HG02885 (cell line): ENCODE measurements at regions not wholly inside any gene's neighbourhood (a gene's known extent, or its start where the extent isn't known, plus 50 kb on each side); places are given as distances from the start of the nearest gene placed in this dataset.

ENCODE experiments used
- ATAC-seq: cut with Tn5 transposase; IDR thresholded peaks from one replicate; pipeline ENCODE4 v1.9.1; 2021; ENCODE audit warnings: mild to moderate bottlenecking; ENCODE audit not compliant: unreplicated experiment, poor library complexity

DNA sequence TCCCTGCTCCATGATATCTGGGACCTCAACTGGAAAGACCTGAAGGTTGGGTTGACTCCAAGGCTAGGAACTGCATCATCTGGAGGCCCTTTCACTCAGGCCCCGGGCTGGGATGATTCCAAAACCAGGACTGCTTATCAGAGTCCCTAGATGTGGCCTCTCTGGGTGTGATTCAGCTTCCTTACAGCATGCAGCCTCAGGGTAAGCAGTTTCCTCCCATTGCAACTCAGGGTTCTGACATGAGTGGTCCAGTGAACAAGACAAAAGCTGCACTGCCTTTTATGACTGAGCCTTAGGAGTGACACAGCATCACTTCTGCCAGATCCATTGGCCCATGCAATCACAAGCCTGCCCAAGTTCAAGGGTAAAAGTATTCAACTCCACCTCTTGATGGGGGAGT, 502.8 kb downstream of the COG6 start:
- no peak for ATAC-seq

DNA sequence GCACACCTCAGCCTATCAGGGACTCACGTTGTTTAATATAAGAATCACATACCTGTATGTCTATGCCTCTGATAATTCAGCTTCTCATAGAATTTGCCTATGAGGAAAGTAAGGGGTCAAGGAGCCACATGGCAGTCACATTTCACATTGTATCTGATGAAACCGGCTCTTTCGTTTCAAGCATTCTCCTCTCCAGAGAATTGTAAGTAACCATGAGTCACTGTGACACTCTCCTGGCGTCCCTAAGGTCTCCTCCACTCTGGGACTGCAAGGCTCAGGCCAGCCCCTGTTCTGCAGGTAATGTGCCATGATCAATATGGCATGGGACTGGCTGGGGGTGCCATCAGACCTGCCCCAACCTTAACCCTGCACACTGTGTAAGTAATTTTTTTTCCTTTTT, 503.3 kb downstream of the COG6 start:
- ATAC-seq: no peak

DNA sequence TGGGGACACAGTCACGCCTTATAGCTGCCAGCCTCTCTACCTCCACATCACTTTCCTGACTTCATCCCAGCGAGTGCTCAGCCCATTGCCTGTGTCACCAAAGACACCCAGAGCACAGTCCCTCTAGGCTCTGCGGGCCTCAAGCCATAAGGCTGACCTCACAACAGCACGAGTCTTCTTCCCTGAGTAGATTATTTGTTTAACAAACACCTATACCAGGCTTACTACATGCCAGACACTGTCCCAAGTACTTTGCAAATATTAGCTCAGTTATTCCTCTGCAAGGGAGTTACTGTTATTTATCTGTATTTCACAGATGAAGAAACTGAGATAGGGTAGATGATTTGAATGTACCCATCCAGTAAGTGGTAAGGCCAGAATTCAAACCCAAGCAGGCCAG, 504.3 kb downstream of the COG6 start:
- no peak for ATAC-seq

DNA sequence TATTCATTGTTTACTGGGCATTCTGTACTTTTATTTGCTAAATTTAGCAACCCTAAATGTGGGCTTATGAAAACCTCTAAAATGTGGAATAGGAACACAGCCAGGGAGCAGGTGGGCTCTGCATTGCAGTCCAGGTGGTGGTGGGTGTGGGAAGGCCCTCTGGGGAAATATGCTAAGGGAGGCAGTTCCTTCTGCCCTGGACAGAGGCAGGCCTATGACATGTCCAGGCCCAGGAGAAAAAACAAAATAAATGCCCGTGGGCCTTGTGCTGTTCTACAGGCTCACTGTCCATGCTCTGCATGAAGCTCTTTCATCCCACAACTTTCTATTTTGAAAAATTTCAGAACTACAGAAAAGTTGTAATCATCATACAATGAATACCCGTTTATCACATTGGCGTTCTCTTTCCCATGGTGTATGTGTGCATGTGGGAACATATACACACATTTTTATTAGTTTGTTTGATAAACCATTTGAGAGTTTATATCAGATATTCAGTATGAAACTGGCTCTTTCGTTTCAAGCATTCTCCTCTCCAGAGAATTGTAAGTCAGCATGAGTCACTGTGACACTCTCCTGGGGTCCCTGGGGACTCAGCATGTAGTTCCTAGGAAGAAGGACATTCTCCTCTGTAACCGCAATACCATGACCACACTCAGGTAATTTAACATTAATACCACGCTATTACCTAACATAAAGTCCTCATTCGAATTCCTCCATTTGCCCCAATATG, 505.3 kb downstream of the COG6 start:
- ATAC-seq: no peak

DNA sequence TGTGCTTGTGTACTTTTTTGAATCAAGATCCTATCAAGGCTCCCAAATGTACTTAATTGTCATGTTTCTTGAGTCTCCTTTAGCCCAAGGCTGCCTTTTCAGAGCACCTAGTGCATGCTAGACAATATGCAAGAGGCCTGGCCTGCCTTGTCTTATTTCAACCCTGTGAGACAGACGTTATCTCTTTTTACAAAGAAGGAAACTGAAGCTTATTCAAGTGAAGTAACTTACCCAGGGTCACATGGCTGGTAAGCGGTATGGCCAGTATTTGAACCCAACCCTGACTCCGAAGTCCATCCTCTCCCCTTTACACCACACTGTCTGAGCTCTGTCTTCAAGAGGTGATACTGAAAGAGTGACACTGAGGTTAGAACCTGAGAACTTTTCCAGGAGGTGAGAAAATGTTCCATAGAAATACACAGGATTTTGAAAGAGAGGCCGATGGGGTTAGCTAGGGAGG, 505.1 kb downstream of the FOXO1 start:
- no peak for ATAC-seq

DNA sequence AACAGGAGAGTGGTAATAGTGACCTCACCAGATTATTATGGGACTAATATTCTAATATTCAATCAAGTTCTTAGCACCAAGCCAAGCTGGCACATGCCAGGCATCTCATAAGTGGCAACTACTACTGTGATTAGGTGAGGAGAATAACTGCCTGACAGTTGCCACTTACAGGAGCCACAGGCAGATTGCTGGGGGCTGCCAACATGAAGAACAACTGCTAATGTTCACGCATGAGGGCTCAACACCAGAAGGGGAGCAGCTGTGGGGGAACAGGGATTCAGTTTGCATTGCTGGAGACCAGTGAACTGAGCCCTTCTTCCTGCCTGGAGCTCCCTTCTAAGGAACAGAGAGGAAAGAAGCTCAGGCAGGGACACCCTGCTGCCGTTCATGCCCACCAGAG, 504.5 kb downstream of the FOXO1 start:
- no peak for ATAC-seq

DNA sequence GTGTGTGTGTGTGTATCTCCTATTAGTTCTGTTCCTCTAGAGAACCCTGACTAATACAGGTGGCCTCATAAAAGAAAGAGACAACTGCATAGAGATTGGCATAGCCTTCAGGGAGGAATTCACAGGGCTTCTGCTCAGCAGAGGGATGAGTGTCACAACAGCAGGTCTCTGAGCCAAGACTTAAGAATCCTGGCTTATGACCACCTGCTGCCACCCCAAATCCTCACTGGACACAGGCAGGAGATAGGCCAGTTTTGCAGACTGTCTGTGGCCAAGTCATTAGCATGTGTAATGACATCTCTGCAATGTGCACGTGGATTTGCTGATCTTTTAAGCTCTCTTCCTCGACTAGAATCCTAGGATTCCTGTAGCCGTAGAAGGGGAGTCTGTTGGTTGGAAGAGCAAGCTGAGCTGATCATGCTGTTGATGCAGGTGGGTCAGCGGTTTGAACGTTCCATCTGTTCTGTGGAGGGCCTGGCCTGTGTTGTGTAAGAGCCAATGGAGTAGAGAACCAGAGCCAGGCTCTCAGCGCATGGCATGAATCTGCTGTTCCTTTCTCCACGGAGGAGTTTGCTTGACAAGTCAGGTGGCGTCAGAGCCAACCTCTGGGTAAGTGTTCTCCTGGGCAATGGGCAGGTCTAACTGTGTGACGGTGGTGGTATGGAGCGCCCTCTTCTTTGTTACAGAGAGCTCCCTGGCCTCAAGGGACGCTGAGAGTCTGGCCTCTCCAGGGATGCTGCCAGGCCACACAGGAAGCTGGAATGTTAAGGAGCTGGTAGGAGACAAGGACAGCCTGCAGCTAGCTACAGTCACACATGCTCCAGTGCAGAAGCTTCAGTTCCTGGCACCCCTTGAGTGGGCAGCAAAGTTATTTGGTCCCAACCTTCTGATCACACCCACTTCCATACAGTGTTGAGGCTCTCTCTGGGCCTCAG, 503.1 kb downstream of the FOXO1 start:
- ATAC-seq: no peak

DNA sequence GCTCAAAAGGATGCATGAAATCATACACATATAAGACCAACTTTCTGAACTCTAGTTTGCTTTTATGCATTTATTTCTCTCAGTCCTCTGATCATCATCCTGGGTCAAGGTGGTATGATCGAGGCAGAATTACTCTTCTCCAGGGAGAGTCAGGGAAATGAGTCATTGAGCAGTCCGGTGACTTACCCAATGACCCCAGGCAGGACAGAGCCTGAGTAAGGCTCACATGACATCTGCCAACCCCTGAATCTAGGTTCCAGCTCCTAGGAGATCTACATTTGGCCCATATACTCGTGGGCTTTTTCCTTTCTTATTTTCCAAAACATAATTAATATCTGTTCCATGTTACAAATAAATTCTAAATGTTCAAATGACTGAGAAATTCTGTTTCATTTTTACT, 502.3 kb downstream of the FOXO1 start:
- ATAC-seq: no peak

DNA sequence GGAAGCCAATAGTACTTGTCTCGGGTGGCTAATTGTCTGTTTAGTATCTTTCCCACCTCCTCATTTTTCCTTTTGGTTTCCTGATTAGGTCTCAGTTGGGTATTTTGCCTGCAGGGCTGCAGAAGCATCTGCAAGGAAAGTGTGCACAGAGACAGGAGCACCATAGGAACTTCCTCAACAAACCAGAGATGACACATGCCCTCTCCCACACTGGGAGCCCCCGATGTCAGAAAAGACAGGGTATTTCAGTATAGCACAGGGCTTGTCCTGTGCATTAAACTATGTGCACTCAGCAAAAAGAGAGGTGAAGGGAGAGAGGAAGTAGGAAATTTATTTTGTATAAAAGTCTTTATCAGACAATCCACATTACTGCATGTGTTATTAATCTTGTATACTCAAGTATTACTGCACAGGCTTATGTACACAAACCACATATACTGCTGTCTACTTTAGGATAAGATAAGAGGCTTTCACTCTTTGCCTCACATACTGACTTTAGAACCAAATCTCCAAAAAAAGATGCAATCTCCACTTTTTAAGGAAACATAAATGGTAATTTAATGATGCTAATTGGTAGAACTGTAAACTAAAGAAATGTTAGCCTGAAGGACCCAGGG, 501.0 kb downstream of the FOXO1 start:
- ATAC-seq: no peak

DNA sequence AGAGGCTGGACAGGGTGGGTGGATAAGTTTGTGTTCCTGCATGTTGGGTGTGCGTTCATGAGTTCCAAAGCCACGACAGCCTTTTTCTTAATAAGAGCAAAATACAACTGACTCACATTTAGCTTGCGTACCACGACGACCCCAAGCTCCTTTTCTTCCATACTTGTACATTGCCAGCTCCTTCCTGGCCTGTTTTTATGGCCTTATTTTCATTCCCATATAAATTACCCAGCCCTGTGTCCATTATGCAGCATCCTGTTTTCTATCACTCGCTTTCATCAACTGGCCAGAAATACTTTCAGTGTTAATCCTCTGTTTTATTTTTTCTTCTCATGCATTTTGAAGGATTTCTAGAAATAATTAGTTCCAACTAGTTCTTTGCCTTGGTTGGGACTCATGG, 499.1 kb downstream of the FOXO1 start:
- ATAC-seq: no peak

DNA sequence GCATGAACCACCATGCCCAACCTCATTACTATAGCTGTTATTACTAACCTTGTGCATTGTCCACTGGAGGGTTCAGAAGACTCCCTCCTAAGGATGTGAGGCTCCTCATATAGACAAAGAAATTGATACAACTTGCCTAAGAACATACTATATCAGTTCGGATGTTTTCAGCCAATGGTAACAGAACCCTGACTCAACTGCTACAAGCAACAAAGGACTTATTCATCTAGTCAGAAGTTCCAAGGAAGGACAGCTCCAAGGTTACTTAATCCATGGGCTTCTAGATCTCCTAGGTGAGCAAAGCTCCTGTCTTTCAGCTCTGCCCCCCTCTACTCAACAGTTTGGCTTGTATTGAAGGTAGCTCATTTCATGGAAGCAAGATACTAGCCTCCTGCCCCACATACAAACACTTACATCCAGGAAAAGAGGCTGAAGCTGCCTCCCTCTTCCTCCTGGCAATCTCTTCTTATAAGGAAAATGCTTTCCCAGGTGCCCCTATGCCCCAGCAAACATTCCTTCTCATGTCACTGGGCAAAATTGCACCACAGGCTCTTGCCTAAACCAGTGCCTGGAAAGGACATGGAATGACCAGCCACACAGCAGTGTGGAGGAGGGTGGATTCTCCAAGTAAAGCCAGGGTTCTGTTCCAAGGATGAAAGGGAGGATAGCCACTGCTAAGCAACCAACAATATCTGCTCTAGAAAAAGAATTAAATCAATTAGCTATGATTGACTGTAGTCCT, 497.8 kb downstream of the FOXO1 start:
- ATAC-seq: no peak

DNA sequence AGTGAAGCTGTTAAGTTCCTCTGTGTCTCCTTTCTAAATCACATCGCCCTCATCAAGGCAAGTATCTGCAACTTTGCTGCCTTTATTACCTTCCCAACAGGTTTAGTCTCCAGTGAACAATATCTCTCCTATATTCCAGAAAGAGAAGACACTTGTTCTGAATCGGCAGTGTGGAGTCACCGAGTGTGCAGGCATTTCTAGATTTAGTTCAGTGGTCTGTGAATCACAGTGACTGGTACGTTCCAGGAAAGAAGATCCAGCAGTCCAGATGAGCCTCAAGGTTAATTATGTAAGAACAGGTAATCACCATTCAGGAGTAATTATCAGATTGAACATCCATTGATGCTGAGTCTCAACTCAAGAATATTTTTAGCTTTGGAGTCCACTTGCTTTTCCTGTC, 497.0 kb downstream of the FOXO1 start:
- ATAC-seq: no peak

DNA sequence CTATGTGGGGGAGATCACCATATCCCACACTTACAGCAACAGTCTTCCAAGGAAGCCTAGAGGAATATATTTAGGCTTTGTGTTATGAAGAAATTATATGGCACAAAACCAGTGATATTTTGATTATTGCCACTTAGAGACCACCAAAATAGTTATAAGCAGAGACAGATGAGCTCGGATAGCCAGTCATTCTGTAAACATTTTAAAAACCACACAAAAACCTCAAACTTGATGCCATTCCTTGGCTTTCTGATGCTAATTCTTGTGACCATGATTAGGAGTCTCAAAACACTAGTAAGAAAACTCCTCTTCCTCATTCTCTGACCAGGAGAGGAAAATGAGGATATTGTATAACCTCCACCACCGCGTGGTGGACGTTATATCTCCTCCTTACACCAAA, 496.4 kb downstream of the FOXO1 start:
- no peak for ATAC-seq

DNA sequence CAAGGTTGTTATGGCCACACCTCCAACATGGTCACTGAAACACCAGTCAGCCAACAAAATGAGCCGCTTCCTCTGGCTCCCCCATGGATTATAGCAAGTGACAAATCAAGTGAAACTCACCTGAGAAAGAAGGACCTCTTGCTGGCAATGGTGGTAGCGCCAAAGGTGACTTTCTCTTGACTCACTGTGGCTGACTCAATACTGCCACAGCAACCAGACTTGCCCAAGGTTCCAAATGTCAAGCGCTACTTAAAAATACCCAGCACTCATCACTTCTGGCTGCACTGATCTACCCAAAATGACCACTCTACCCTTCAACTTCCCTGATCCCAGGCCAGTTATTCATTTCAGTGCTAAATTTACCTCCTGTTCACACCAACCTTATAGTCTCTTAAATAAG, 495.5 kb downstream of the FOXO1 start:
- ATAC-seq: no peak

DNA sequence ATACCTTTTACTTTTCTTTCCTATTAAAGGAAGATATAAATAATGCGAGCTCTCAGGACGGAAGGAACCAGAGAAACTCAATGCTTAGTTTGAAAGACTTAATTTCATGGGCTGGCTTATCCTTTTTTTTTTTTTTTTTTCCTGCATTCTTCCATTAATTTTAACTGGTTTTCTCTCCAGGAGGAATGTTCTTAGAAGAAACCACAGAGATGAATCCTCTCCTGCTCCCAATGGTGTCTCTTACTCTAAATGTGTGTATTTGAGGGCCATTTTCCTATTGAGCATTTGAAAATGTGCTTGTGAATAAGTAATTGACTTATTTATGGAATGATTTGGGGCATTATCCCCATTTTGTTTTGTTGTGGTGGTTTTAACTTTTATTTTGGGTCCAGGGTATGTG, 494.9 kb downstream of the FOXO1 start:
- ATAC-seq: no peak

DNA sequence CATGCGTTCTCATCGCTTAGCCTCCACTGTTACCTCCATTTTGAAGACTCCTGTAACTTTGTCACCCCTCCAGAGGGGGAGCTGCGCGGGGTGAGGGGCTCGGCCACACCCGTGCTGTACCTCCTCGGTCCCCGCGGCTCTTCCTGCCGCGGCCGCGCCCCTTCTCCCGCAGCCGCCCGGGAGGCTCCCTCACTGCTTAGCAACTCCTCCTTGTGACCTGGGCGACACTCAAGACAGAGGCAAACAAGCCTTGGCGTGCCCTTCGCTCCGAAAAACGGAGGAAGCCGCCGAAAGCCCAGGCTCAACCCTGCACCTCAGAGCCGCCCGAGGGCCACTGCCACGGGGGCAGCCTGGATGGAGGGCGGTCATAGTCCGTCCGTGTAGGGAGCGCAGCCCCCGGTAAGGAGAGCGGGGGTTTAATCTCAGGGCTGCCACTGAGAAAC, 494.3 kb downstream of the FOXO1 start:
- no peak for ATAC-seq

DNA sequence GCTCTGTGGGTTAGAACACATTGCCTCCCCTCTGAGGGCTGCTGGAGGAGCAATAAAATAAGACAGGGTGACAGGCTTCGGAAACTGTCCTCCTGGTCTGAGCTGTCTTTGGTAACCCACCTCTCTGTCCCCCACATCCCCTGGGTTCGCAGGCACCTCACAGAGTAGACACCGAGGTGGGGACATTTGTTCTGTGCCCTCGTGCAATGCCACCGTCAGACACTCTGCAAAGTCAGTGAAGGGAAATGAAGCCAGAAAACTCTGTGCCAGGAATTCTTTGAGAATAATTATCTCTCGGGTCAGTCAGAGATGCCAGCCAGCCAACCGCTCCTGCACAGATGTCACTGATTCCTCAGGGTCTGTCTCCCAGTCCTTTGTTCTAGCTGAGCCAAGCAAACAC, 493.6 kb downstream of the FOXO1 start:
- ATAC-seq: no peak

DNA sequence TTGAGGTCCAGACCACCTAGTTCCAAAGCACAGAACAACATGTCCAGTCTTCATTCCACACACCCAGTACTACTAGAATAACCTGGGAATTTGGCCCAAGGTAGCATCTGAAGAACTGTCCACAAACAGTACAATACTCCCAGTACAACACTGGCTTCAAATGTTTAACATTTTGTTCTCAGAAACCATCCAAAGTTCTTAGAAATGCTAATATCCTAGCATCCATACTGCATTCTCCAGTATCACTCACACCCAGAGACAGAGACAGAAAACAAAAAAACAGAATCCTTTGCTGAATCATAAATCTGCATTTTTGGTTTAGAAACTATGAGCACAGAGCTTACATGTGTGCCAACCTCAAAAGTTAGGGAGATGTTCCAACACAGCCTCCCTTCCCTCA, 490.8 kb downstream of the FOXO1 start:
- no peak for ATAC-seq

DNA sequence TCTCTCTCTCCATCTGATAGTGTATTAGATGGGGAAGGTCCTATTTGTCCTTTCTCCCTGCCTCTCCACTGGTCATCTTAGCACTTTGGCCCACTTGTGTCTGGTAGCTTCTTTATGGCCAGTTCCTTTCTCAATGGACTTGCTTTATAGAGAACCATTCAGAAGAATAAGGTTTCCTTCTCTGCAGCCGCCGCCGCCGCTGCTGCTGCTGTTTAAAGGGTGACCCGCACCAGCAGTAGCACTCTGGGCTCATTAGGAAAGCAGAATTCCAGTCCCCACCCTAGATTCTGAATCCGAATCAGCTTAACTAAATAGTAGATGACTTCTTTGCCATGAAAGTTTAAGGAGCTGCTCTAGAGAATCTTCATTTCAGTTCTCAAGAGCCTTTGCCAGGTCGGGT, 490.2 kb downstream of the FOXO1 start:
- ATAC-seq: no peak

DNA sequence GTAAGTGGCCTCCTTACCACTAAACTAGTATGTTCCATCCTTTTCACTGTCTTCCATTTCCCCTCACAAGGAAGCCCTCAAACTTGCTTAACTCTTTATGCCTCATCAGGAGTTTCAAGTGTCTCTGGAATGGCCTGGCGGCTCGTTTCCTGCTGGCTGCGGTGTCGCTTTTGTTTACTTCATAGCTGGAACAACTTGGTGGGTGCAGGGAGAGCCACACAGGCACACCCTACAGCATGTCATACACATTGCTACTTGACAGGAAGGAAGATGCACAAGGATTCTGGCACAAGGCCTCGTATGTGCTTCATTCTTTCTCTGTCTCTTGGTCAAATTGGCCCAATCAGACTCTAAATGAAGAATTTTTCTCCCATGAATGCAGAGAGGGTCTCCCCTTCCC, 488.3 kb downstream of the FOXO1 start:
- no peak for ATAC-seq
